ENCODE measurements at regions not wholly inside any gene's neighbourhood (a gene's known extent, or its start where the extent isn't known, plus 50 kb on each side); places are given as distances from the start of the nearest gene placed in this dataset.

DNA sequence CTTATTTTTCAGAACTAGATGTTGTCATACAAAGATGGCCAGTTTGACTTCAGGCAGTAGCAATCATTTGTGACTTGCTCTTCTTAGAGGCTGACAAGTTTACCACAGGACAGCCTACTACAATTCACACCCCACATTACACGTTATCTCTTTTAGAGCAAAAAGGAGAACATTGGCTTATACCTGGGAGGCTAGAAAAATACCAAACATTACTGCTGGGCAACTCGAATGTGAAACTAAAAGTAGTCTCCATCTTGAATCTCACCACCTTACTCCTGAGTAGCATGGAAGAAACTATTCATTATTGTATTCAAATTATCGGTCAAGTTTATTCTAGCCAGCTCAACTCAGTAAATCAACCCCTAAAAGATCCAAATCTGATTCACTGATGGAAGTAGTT, 90.7 kb upstream of the TMEM26 start:
- Histone ChIP-seq H3K9me3 (no peaks in the 10 kb centered on the region), H3K4me3 (no peak overlapping the region), H3K4me1 (no peaks in the 10 kb centered on the region), H3K27ac (no peak overlapping the region), H3K27me3 (no peaks in the 10 kb centered on the region), H3K36me3 (ENCODE audit: low read depth, missing control alignments) (no peaks in the 10 kb centered on the region)
- intact Hi-C loops (cut with DNase I; ENCODE audit: low total_unique reads): no loop called here
- 61 to 82% methylated on average over 3 of the region's 3 CpGs for WGBS, 2 donors
- TF ChIP-seq POLR2A (IDR thresholded peaks at IDR 0.05): no peak
- TF ChIP-seq, protein P1, sequence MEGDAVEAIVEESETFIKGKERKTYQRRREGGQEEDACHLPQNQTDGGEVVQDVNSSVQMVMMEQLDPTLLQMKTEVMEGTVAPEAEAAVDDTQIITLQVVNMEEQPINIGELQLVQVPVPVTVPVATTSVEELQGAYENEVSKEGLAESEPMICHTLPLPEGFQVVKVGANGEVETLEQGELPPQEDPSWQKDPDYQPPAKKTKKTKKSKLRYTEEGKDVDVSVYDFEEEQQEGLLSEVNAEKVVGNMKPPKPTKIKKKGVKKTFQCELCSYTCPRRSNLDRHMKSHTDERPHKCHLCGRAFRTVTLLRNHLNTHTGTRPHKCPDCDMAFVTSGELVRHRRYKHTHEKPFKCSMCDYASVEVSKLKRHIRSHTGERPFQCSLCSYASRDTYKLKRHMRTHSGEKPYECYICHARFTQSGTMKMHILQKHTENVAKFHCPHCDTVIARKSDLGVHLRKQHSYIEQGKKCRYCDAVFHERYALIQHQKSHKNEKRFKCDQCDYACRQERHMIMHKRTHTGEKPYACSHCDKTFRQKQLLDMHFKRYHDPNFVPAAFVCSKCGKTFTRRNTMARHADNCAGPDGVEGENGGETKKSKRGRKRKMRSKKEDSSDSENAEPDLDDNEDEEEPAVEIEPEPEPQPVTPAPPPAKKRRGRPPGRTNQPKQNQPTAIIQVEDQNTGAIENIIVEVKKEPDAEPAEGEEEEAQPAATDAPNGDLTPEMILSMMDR (IDR thresholded peaks at IDR 0.05): no peak
- DNase-seq: no peak

DNA sequence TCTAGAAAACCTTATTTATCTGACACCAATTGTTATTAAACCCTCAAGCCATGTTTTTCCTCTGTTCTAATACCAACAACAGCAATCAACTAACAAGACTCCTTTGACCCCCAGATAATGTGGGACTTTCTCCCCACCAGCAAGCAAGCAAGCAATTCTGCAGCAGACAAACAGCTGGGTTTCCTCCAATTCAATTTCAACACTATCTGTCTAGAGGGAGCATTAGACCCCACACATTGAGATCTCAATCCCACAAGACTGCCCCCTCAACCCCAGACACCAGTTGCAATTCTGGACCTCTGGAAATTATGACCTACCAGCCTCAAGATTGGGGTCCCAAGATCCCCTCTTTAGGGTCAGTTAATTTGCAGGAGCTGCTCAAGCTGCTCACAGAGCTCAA, 89.4 kb upstream of the TMEM26 start:
- H3K27ac ChIP-seq: no peak overlapping the region
- intact Hi-C loops (cut with DNase I; ENCODE audit: low total_unique reads): no loop called here
- DNase-seq: no peak

DNA sequence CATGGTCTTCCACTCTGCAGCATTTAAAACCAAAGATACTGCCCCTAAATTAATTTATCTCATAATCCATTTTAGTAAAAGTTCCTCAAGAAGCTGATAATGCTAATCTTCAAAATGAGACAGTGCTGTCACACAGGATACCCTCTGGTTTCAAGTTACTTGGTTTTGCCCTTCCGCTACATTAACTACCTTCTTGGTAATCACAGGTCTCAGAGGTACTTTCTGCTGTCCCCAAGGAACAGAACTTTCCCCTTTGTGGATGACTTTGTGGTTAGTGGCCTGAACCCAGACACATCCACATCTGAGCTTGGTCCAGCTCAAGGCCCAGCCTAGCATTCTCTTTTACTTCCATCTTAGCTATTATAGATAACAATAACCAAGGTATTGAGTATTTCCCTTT, 88.8 kb upstream of the TMEM26 start:
- no peak for DNase-seq
- Histone ChIP-seq H3K36me3 (ENCODE audit: low read depth, missing control alignments) (no peaks in the 10 kb centered on the region), H3K4me1 (no peaks in the 10 kb centered on the region), H3K4me3 (no peak overlapping the region), H3K27ac (no peak overlapping the region), H3K9me3 (no peaks in the 10 kb centered on the region), H3K27me3 (no peaks in the 10 kb centered on the region)
- 88 to 93% methylated on average over 1 of the region's 1 CpG for whole genome bisulfite sequencing, 2 donors
- no peak for TF ChIP-seq POLR2A (IDR thresholded peaks at IDR 0.05)
- intact Hi-C loops (cut with DNase I; ENCODE audit: low total_unique reads): no loop called here

More for the DNA sequence above, 89.4 kb upstream of the TMEM26 start:
- Histone ChIP-seq H3K4me3 (no peak overlapping the region), H3K4me1 (no peaks in the 10 kb centered on the region), H3K9me3 (no peaks in the 10 kb centered on the region), H3K27me3 (no peaks in the 10 kb centered on the region), H3K36me3 (ENCODE audit: low read depth, missing control alignments) (no peaks in the 10 kb centered on the region)
- no peak for TF ChIP-seq POLR2A (IDR thresholded peaks at IDR 0.05)
- TF ChIP-seq, protein P1 (IDR thresholded peaks at IDR 0.05): no peak

DNA sequence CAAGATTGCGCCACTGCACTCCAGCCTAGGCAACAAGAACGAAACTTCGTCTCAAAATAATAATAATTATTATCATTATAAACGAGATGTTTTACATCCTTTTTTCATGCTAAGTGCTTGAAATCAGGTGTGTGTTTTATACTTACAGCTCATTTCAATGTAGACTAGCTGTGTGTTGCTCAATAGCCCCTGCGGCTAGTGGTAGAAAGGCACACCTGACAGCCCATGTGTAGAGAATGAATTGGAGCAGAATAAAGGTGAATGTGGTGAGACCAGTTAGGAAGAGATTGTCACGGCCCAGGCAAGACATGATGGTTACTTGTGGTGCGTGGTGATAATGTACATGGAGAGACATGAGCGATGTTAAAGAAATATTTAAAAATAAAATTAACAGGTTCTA, 86.7 kb upstream of the TMEM26 start:
- 92 to 94% methylated on average over 8 of the region's 8 CpGs for WGBS, 2 donors
- H3K9me3 ChIP-seq: no peaks in the 10 kb centered on the region
- H3K36me3 ChIP-seq (ENCODE audit: low read depth, missing control alignments): no peaks in the 10 kb centered on the region
- no peak for TF ChIP-seq POLR2A (IDR thresholded peaks at IDR 0.05)
- TF ChIP-seq, protein P1 (IDR thresholded peaks at IDR 0.05): no peak
- H3K27me3 ChIP-seq: no peaks in the 10 kb centered on the region
- intact Hi-C loops (cut with DNase I; ENCODE audit: low total_unique reads): no loop called here
- no peak overlapping the region for H3K4me3 ChIP-seq
- H3K4me1 ChIP-seq: no peaks in the 10 kb centered on the region
- DNase-seq: no peak
- H3K27ac ChIP-seq: no peak overlapping the region

DNA sequence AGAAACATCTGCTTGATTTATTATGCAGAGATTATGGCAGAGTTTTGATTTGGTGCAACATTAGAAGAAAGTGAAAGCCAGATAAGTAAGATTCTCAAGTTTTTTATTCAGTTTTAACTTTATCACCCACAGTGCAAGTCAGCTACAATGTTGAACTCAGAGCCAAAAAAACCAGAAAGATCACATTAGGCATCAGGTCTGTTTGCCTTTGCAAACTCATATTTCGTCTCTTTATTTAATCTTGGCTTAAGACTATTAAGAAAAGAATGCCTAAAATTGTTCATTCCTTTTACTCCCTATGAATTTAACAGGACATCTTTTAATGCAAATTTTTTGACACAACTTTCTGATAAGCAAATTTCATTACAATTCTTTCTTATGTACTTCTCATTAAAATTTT, 76.0 kb upstream of the TMEM26 start:
- Histone ChIP-seq H3K4me1 (no peaks in the 10 kb centered on the region), H3K27me3 (no peaks in the 10 kb centered on the region), H3K4me3 (no peak overlapping the region), H3K36me3 (ENCODE audit: low read depth, missing control alignments) (no peaks in the 10 kb centered on the region), H3K9me3 (no peaks in the 10 kb centered on the region), H3K27ac (no peak overlapping the region)
- DNase-seq: no peak
- no peak for TF ChIP-seq POLR2A (IDR thresholded peaks at IDR 0.05)
- TF ChIP-seq, protein P1 (IDR thresholded peaks at IDR 0.05): no peak
- intact Hi-C loops (cut with DNase I; ENCODE audit: low total_unique reads): no loop called here
- 42 to 67% methylated on average over 1 of the region's 1 CpG for WGBS, 2 donors

Data from testis (tissue), 2 donors.